LNCaP clone FGC (cell line): ENCODE measurements at regions not wholly inside any gene's neighbourhood (a gene's known extent, or its start where the extent isn't known, plus 50 kb on each side); places are given as distances from the start of the nearest gene placed in this dataset.

ENCODE experiments used
- DNase-seq: peaks from one replicate; pipeline ENCODE4 v3.0.0-alpha.2; 2011; ENCODE audit warnings: low read depth
- H3K4me3 ChIP-seq: 2 replicates; pipeline ENCODE4 v1.5.1; 2011; ENCODE audit warnings: mild to moderate bottlenecking, low read depth, low read length, control low read depth
- CTCF ChIP-seq: IDR thresholded peaks from 2 replicates; pipeline ENCODE4 v1.5.1; 2012; ENCODE audit warnings: mild to moderate bottlenecking; ENCODE audit not compliant: control insufficient read depth, insufficient read depth; ENCODE audit errors: extremely low read depth

- no peak for DNase-seq
- TF ChIP-seq CTCF, result no peak
- H3K4me3 ChIP-seq, result no peak overlapping the region
Observed at GRCh38 chr4:18882468-18882867, 860.9 kb upstream of the LCORL start.

- no peak for DNase-seq
- TF ChIP-seq CTCF, result no peak
- no peak overlapping the region for H3K4me3 ChIP-seq
Observed at GRCh38 chr4:18881556-18881955, 860.0 kb upstream of the LCORL start.

- H3K4me3 ChIP-seq, result no peak overlapping the region
- no peak for DNase-seq
- TF ChIP-seq CTCF, result no peak
Observed at GRCh38 chr4:18880871-18881270, 859.3 kb upstream of the LCORL start.

GRCh38 chr4:18878561-18878960 is 857.0 kb upstream of the LCORL start:
- no peak for TF ChIP-seq CTCF
- no peak overlapping the region for H3K4me3 ChIP-seq
- no peak for DNase-seq

- TF ChIP-seq CTCF, result no peak
- H3K4me3 ChIP-seq, result no peak overlapping the region
- DNase-seq, result no peak
Observed at GRCh38 chr4:18869166-18869565, 847.6 kb upstream of the LCORL start.

GRCh38 chr4:18860836-18861530 is 839.4 kb upstream of the LCORL start:
- no peak for TF ChIP-seq CTCF
- DNase-seq, result no peak
- H3K4me3 ChIP-seq, result no peak overlapping the region

GRCh38 chr4:18859468-18859867 is 837.9 kb upstream of the LCORL start:
- TF ChIP-seq CTCF, result no peak
- H3K4me3 ChIP-seq, result no peak overlapping the region
- DNase-seq, result no peak
